22Rv1 (cell line): ENCODE measurements at regions not wholly inside any gene's neighbourhood (a gene's known extent, or its start where the extent isn't known, plus 50 kb on each side); places are given as distances from the start of the nearest gene placed in this dataset.

ENCODE experiments used
- H3K27ac ChIP-seq: fragments of 450-650 bp; 2 replicates; pipeline ENCODE4 v1.5.1; 2017
- CTCF ChIP-seq: fragments of 450-650 bp; IDR thresholded peaks from 2 replicates; pipeline ENCODE4 v1.5.1; 2017; ENCODE audit warnings: mild to moderate bottlenecking
- ZFX ChIP-seq: fragments of 450-650 bp; IDR thresholded peaks from 2 replicates; pipeline ENCODE4 v1.6.1; 2017; ENCODE audit warnings: antibody characterized with exemption, borderline replicate concordance

GRCh38 chr1:115456441-115456961 is 118.5 kb upstream of the NGF start:
- TF ChIP-seq CTCF (no peak), ZFX (no peak)
- H3K27ac ChIP-seq: no peak overlapping the region

- H3K27ac ChIP-seq: no peak overlapping the region
- TF ChIP-seq ZFX: no peak
- TF ChIP-seq CTCF: no peak
Observed at GRCh38 chr1:115454837-115455511, 116.9 kb upstream of the NGF start.

- H3K27ac ChIP-seq: no peak overlapping the region
- TF ChIP-seq ZFX (no peak), CTCF (no peak)
Observed at GRCh38 chr1:115453666-115454065, 115.6 kb upstream of the NGF start.

- H3K27ac ChIP-seq: no peak overlapping the region
- TF ChIP-seq ZFX (no peak), CTCF (no peak)
Observed at GRCh38 chr1:115452600-115453329, 114.7 kb upstream of the NGF start.

- TF ChIP-seq CTCF (no peak), ZFX (no peak)
Observed at GRCh38 chr1:115450501-115451040, 112.5 kb upstream of the NGF start.

GRCh38 chr1:115448282-115449044 is 110.4 kb upstream of the NGF start:
- no peak overlapping the region for H3K27ac ChIP-seq
- TF ChIP-seq ZFX (no peak), CTCF (no peak)

More at GRCh38 chr1:115450501-115451040, 112.5 kb upstream of the NGF start:
- H3K27ac ChIP-seq: no peak overlapping the region
